CD14-positive monocyte (primary cell): ENCODE measurements at regions not wholly inside any gene's neighbourhood (a gene's known extent, or its start where the extent isn't known, plus 50 kb on each side); places are given as distances from the start of the nearest gene placed in this dataset.

Source experiments
- DNase-seq, 3 donors: peaks; one replicate each; pipeline ENCODE4 v3.0.0-alpha.2; 2011 to 2022
- H2AFZ ChIP-seq: 2 replicates; pipeline ENCODE4 v1.6.0; 2012; ENCODE audit warnings: mild to moderate bottlenecking, low read depth, low read length, inconsistent platforms; ENCODE audit not compliant: insufficient read depth, poor library complexity, severe bottlenecking
- H3K27ac ChIP-seq, 2 donors: 1 replicate in 1 of 2; 2 replicates in 1 of 2; pipeline ENCODE4 v1.5.1; 2012 to 2013; ENCODE audit warnings: low read length in 2 of 2, control low read depth in 1 of 2, inconsistent platforms in 1 of 2, low read depth in 1 of 2, mild to moderate bottlenecking in 1 of 2
- H3K27me3 ChIP-seq, 2 donors: one replicate each; pipeline versions ENCODE4 v1.6.0 to v1.6.1; 2011 to 2013; ENCODE audit warnings: low read length in 2 of 2; ENCODE audit not compliant: control insufficient read depth in 2 of 2, insufficient read depth in 2 of 2
- H3K36me3 ChIP-seq, 2 donors: replicated peaks in 1 of 2; 1 replicate in 1 of 2; 2 replicates in 1 of 2; pipeline versions ENCODE4 v1.5.1 to v1.6.1; 2012 to 2013; ENCODE audit warnings: low read length in 2 of 2, control low read depth in 1 of 2, inconsistent platforms in 1 of 2, mild to moderate bottlenecking in 1 of 2; ENCODE audit not compliant: insufficient read depth in 2 of 2, control insufficient read depth in 1 of 2
- H3K4me1 ChIP-seq, 2 donors: 1 replicate in 1 of 2; 2 replicates in 1 of 2; pipeline versions ENCODE4 v1.5.1 to v1.6.1; 2012 to 2013; ENCODE audit warnings: low read length in 2 of 2, control low read depth in 1 of 2, inconsistent platforms in 1 of 2, mild to moderate bottlenecking in 1 of 2, moderate library complexity in 1 of 2; ENCODE audit not compliant: insufficient read depth in 2 of 2, control insufficient read depth in 1 of 2
- H3K4me2 ChIP-seq: replicated peaks from 2 replicates; pipeline ENCODE3; 2012; ENCODE audit warnings: low read length, moderate library complexity, mild to moderate bottlenecking; ENCODE audit not compliant: poor library complexity, severe bottlenecking; ENCODE audit errors: extremely low read depth
- H3K4me3 ChIP-seq, 3 experiments: fragments of 200-600 bp in 1 of 3; sonication (generic) in 1 of 3; replicated peaks in 1 of 3; 1 replicate in 2 of 3; 2 replicates in 1 of 3; pipeline ENCODE4 v1.5.1; 2011 to 2013; ENCODE audit warnings: low read length in 3 of 3, mild to moderate bottlenecking in 3 of 3, control low read depth in 2 of 3, low read depth in 2 of 3, inconsistent platforms in 1 of 3, moderate library complexity in 1 of 3
- H3K79me2 ChIP-seq: 2 replicates; pipeline ENCODE4 v1.6.0; 2012; ENCODE audit warnings: mild to moderate bottlenecking, control low read depth, inconsistent platforms, low read length, moderate library complexity; ENCODE audit not compliant: insufficient read depth
- H3K9ac ChIP-seq: 2 replicates; pipeline ENCODE4 v1.6.0; 2017; ENCODE audit warnings: low read length, mild to moderate bottlenecking; ENCODE audit not compliant: insufficient read depth, poor library complexity, severe bottlenecking
- H3K9me3 ChIP-seq, 2 donors: replicated peaks in 1 of 2; 1 replicate in 1 of 2; 2 replicates in 1 of 2; pipeline versions ENCODE4 v1.5.1 to v1.6.1; 2012 to 2013; ENCODE audit warnings: low read length in 2 of 2, control low read depth in 1 of 2; ENCODE audit not compliant: control insufficient read depth in 1 of 2, insufficient read depth in 1 of 2
- H4K20me1 ChIP-seq: 2 replicates; pipeline ENCODE4 v1.6.0; 2012; ENCODE audit warnings: mild to moderate bottlenecking, low read length, control low read depth, moderate library complexity; ENCODE audit not compliant: insufficient read depth
- H3K27ac Mint-ChIP-seq, 7 donors: one replicate each; pipeline ENCODE4 v1.8.0; 2020; ENCODE audit warnings: mild to moderate bottlenecking in 7 of 7, mixed read lengths in 7 of 7, moderate library complexity in 6 of 7, inconsistent platforms in 2 of 7
- H3K27me3 Mint-ChIP-seq, 3 donors: one replicate each; pipeline ENCODE4 v1.8.0; 2021 to 2022; ENCODE audit warnings: low read depth in 3 of 3, mild to moderate bottlenecking in 3 of 3, mixed read lengths in 3 of 3, moderate library complexity in 3 of 3, inconsistent platforms in 1 of 3
- H3K36me3 Mint-ChIP-seq, 2 donors: one replicate each; pipeline ENCODE4 v1.8.0; 2020; ENCODE audit warnings: mixed read lengths in 2 of 2, inconsistent platforms in 1 of 2, mild to moderate bottlenecking in 1 of 2
- H3K4me1 Mint-ChIP-seq: one replicate; pipeline ENCODE4 v1.8.0; 2020; ENCODE audit warnings: mild to moderate bottlenecking, mixed read lengths
- H3K4me3 Mint-ChIP-seq, 2 donors: one replicate each; pipeline ENCODE4 v1.8.0; 2020; ENCODE audit warnings: mild to moderate bottlenecking in 2 of 2, mixed read lengths in 2 of 2, moderate library complexity in 1 of 2
- H3K9me3 Mint-ChIP-seq, 7 donors: one replicate each; pipeline ENCODE4 v1.8.0; 2020 to 2022; ENCODE audit warnings: mixed read lengths in 7 of 7, mild to moderate bottlenecking in 6 of 7, moderate library complexity in 6 of 7, inconsistent platforms in 2 of 7
- CTCF ChIP-seq: fragments of 200-600 bp; IDR thresholded peaks from one replicate; pipeline ENCODE4 v1.8.0; 2022; ENCODE audit warnings: antibody characterized with exemption, mild to moderate bottlenecking
- WGBS: methylation state at CpG from one replicate; pipeline ENCODE4 v1.1.5; 2013; ENCODE audit warnings: missing lambda C conversion rate; ENCODE audit not compliant: insufficient coverage; 5-methylcytosine and 5-hydroxymethylcytosine counted together
- intact Hi-C, 2 donors: fragments of 100-400 bp; cut with micrococcal nuclease; formaldehyde crosslinking; loops; one replicate each; pipeline versions ENCODE4 v1.15.0 to v1.15.1; 2023

- intact Hi-C loops, result no loop called here
- Histone ChIP-seq H3K4me2 (no peak overlapping the region), H3K9me3 (no peaks in the 10 kb centered on the region), H3K4me3 (no peak overlapping the region), H3K4me1 (no peaks in the 10 kb centered on the region), H2AFZ (no peak overlapping the region), H3K79me2 (no peaks in the 10 kb centered on the region), H3K9ac (no peak overlapping the region), H3K27me3 (no peaks in the 10 kb centered on the region), H4K20me1 (no peaks in the 10 kb centered on the region), H3K27ac (no peak overlapping the region), H3K36me3 (no peaks in the 10 kb centered on the region)
- no peak overlapping the region for H3K4me3 Mint-ChIP-seq
- H3K27me3 Mint-ChIP-seq, result no peaks in the 10 kb centered on the region
- no peak overlapping the region for H3K27ac Mint-ChIP-seq
- no peak for DNase-seq
- no peaks in the 10 kb centered on the region for H3K36me3 Mint-ChIP-seq
- no CpG with 5 or more reads among the region's 5 CpGs for WGBS
- peaks cover 0 to 5% (median 0%) of the 10 kb centered on the region in 7 donors for H3K9me3 Mint-ChIP-seq
- no peaks in the 10 kb centered on the region for H3K4me1 Mint-ChIP-seq
- TF ChIP-seq CTCF, result no peak
Observed at GRCh38 chr2:6358985-6359384, 506.7 kb downstream of the CMPK2 start.

GRCh38 chr2:6359964-6360363, 505.7 kb downstream of the CMPK2 start:
- Histone ChIP-seq H3K9me3 (no peaks in the 10 kb centered on the region), H3K9ac (no peak overlapping the region), H3K27me3 (no peaks in the 10 kb centered on the region), H3K27ac (no peak overlapping the region), H3K4me3 (no peak overlapping the region), H3K36me3 (no peaks in the 10 kb centered on the region), H2AFZ (no peak overlapping the region), H4K20me1 (no peaks in the 10 kb centered on the region), H3K4me2 (no peak overlapping the region), H3K4me1 (no peaks in the 10 kb centered on the region), H3K79me2 (no peaks in the 10 kb centered on the region)
- H3K36me3 Mint-ChIP-seq, result no peaks in the 10 kb centered on the region
- intact Hi-C loops, result no loop called here
- H3K27ac Mint-ChIP-seq, result no peak overlapping the region
- 63% methylated on average over 4 of the region's 5 CpGs for WGBS
- no peaks in the 10 kb centered on the region for H3K4me1 Mint-ChIP-seq
- no peak overlapping the region for H3K4me3 Mint-ChIP-seq
- TF ChIP-seq CTCF, result no peak
- peaks cover 0 to 5% (median 0%) of the 10 kb centered on the region in 7 donors for H3K9me3 Mint-ChIP-seq
- no peaks in the 10 kb centered on the region for H3K27me3 Mint-ChIP-seq
- no peak for DNase-seq
